ENCODE measurements at regions not wholly inside any gene's neighbourhood (a gene's known extent, or its start where the extent isn't known, plus 50 kb on each side); places are given as distances from the start of the nearest gene placed in this dataset.

DNA sequence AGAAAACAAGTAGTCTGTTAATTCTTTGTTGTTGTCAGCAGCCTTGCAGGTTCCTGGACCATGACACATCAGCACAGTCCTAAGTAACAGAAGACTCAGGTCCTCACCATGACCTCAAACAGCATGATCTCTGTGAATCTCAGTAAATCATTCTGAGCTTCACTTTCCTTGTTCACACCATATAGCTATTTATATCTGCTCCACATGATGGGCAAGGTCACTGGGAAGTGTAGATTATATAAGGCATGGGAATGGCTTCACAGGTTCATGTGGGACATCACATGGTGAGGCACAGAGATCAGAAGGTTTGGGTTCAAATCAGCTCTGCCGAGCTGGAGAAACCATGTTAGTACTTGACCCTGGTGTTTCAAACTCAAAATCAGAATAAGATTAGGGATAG lies 245.4 kb upstream of the SPTLC3 start:
- TF ChIP-seq CTCF (IDR thresholded peaks at IDR 0.05; ENCODE audit: insufficient read depth, low read depth, low read length) (no peak), EZH2 (IDR thresholded peaks at IDR 0.05; ENCODE audit: insufficient read depth, low read length) (no peak)
